TTC549 (cell line): ENCODE measurements at regions not wholly inside any gene's neighbourhood (a gene's known extent, or its start where the extent isn't known, plus 50 kb on each side); places are given as distances from the start of the nearest gene placed in this dataset.

Experiments
- FAIRE-seq: peaks from 2 replicates; lab custom pipeline; 2012; peaks lifted over from hg19 to GRCh38; lab: Jason Lieb, UNC

GRCh38 chr21:25133939-25134338, 473.3 kb downstream of the MRPL39 start:
- no peak for FAIRE-seq

- no peak for FAIRE-seq
These were observed 479.5 kb downstream of the MRPL39 start for GRCh38 chr21:25127811-25128210.

- FAIRE-seq: no peak
These were observed 480.3 kb downstream of the MRPL39 start for GRCh38 chr21:25127007-25127406.

GRCh38 chr21:25126564-25126963, 480.7 kb downstream of the MRPL39 start:
- no peak for FAIRE-seq

GRCh38 chr21:25118648-25119047, 488.6 kb downstream of the MRPL39 start:
- no peak for FAIRE-seq

- FAIRE-seq: no peak
These were observed 492.3 kb downstream of the MRPL39 start for GRCh38 chr21:25115021-25115420.

GRCh38 chr21:25107708-25108107, 499.6 kb downstream of the MRPL39 start:
- no peak for FAIRE-seq

- FAIRE-seq: no peak
These were observed 503.6 kb downstream of the MRPL39 start for GRCh38 chr21:25103500-25104207.

- no peak for FAIRE-seq
These were observed 509.6 kb downstream of the MRPL39 start for GRCh38 chr21:25097648-25098047.

- no peak for FAIRE-seq
These were observed 512.6 kb downstream of the MRPL39 start for GRCh38 chr21:25094695-25095094.

GRCh38 chr21:25092441-25093011, 514.8 kb downstream of the MRPL39 start:
- no peak for FAIRE-seq

- FAIRE-seq: no peak
These were observed 526.2 kb downstream of the MRPL39 start for GRCh38 chr21:25081096-25081495.

- no peak for FAIRE-seq
These were observed 526.6 kb downstream of the MRPL39 start for GRCh38 chr21:25080661-25081060.

GRCh38 chr21:25080141-25080540, 527.1 kb downstream of the MRPL39 start:
- no peak for FAIRE-seq

GRCh38 chr21:25079053-25079452, 528.2 kb downstream of the MRPL39 start:
- no peak for FAIRE-seq

- FAIRE-seq: no peak
These were observed 545.2 kb downstream of the MRPL39 start for GRCh38 chr21:25062061-25062460.

GRCh38 chr21:25054689-25055088, 552.6 kb downstream of the MRPL39 start:
- FAIRE-seq: no peak

- FAIRE-seq: no peak
These were observed 567.6 kb downstream of the MRPL39 start for GRCh38 chr21:25039461-25040380.

- no peak for FAIRE-seq
These were observed 570.5 kb downstream of the MRPL39 start for GRCh38 chr21:25036775-25037174.

GRCh38 chr21:25031750-25032149, 575.5 kb downstream of the MRPL39 start:
- FAIRE-seq: no peak

GRCh38 chr21:25029580-25029979, 577.7 kb downstream of the MRPL39 start:
- no peak for FAIRE-seq

- no peak for FAIRE-seq
These were observed 581.7 kb downstream of the MRPL39 start for GRCh38 chr21:25025596-25025995.

GRCh38 chr21:25024639-25025038, 582.6 kb downstream of the MRPL39 start:
- no peak for FAIRE-seq
